ENCODE measurements at regions not wholly inside any gene's neighbourhood (a gene's known extent, or its start where the extent isn't known, plus 50 kb on each side); places are given as distances from the start of the nearest gene placed in this dataset.
"Not testable (repeated sequence)": the region's sequence is repeated elsewhere in the genome, so short reads cannot be mapped to it uniquely, and the experiment has no call there.

DNA sequence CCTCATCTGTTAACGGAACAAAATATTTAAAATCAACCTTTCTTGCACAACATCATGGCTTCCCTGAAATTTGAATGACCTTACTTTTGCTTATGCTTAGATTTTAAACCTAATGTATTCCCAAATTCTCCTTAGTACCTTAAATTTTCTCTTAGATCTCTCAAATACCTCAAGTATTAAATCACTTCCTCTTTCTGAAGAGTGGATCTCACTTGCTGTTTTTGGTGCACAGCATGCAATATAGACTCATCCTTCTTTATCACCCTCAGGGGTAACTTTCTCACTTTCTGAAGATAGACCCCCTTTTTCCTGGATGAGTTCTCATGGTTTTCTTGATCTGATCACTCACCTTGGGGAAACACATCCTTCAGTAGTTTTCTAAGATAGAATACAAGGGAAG lies 871.7 kb downstream of the DACH1 start:
- DNase-seq (ENCODE audit: low spot score), result no peak

DNA sequence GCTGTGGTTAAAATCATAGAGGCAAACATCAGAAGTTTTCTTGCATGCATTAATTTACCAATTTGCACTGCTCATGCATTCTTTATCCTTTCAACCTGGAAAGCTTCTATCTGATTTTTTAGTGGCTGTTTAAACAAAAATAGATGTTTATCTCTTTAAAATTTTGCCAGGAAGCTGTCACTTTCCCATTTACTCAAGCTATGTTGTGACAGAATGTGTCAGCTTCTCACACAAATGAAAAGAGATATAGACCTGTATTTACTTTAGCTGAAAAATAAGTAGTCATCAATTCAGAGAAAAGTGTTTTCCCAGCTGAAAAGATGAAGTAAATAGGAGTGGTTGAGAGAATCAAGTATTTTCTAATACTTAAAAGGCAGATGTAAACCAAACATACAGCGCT lies 872.8 kb downstream of the DACH1 start:
- no peak for DNase-seq (ENCODE audit: low spot score)

DNA sequence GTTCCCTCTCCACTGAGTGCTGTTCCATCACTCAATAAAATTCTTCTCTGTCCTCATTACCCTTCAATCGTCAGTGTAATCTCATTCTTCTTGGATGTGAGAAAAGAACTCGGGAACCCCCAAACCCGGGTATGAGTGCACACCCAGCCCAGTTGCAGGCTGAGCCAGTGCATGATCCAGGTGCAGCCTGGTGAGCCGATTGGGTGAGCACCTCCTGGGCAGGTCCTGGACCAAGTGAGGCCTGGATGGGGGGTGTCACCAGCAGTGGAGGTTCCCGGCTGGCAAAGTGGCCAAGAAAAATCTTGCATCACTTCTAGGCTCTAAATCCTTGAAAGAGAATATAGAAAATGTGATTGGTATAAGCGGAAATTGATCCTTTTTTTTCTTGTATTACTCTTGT lies 878.8 kb upstream of the KLHL1 start:
- no peak for DNase-seq (ENCODE audit: low spot score)

DNA sequence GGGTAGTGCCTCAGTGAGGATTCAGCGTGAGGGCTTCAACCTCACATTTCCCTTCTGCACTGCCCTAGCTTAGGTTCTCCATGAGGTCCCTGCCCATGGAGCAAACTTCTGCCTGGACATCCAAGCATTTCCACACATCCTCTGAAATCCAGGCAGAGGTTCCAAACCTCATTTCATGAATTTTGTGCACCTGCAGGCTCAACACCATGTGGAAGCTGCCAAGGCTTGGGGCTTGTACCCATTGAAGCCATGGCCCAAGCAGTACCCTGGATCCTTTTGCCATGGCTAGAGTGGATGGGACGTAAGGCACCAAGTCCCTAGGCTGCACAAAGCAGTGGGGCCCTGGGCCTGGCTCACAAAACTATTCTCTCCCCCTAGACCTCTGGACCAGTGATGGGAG lies 877.1 kb upstream of the KLHL1 start:
- no peak for DNase-seq (ENCODE audit: low spot score)

DNA sequence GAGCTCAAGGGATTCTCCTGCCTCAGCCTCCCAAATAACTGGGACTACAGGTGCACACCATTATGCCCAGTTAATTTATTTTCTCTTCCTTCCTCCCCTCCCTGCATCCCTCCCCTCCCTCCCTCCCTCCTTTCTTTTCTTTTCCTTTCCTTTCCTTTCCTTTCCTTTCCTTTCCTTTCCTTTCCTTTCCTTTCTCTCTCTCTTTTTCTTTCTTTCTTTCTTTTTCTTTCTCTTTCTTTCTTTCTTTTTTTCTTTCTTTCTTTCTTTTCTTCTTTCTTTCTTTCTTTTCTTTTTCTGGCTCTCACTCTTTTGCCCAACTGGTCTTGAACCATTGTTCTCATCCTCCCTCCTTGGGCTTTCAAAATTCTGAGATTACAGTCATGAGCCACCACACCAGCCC lies 873.0 kb upstream of the KLHL1 start:
- DNase-seq (ENCODE audit: low spot score), result not testable (repeated sequence)

DNA sequence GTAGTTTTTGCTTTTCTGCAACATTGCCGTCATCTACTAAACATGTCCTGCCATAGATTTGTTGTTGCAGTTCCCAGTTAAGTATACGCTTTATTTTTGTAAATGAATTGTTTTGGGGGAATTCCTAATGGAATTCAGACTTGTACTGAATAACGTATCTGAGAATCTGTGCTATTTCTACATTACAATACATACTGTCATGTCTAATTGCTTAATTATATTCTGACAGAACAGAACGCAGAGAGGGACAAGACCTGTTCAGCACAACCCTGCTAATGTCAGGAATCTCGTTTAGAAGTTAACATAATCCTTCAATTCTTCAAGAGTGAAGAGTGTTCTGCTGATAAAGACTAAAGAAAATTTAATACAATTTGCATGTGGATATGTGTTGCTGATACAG lies 861.1 kb upstream of the KLHL1 start:
- no peak for DNase-seq (ENCODE audit: low spot score)

DNA sequence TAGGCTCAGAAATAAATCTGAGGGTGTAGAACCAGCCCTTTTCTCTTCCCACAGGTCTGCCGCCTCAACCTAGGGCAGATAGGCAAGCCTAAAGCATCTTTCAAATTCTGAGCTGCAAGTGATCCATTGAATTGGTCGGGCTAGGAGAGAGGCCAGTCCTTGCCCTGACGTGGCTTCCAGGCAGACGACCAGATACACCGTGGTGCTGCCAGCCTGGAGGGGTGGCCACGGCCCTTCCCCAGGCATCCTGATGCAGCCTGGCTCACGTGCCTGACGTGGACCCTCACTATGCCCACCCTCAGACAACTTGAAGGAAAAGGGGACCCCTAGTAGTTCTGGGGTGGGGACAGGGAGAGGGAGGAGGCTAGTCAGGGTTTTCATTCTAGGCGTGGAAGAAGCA lies 859.3 kb upstream of the KLHL1 start:
- DNase-seq (ENCODE audit: low spot score), result no peak

DNA sequence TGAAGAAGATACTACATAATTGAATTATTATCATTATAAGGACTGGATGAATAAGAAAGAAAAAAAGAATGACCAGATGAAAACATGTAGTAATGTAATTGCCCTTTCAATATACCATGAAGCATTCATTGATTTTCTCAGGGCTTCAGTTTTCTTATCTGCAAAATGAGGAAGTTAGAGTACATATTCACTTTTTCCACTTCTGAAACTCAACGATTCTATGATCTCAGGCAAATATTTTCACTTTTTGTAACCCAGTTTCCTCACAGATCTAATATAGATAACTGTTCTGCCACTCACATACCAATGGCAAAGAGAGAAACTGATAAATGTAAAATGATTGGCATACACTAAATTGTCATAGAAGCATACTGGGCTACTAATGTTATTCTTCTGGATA lies 856.6 kb upstream of the KLHL1 start:
- DNase-seq (ENCODE audit: low spot score), result no peak

DNA sequence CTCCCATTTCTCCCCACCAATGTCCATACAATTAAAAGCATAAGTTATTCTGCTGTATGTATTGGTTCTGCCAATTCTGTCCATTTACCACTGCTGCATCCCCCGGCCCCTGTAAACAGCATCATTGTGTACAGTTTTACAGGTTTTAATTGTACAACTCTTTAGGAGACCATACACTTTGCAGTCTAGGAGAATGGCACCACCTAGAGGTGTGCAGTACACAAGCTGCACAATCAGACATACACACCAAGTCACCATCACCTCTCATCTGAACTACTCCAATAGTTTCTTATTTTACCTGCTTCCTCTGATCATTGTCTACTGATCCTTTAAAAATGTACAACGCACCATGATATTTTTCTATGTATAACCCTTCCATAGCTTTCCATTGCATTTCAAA lies 855.9 kb upstream of the KLHL1 start:
- no peak for DNase-seq (ENCODE audit: low spot score)

DNA sequence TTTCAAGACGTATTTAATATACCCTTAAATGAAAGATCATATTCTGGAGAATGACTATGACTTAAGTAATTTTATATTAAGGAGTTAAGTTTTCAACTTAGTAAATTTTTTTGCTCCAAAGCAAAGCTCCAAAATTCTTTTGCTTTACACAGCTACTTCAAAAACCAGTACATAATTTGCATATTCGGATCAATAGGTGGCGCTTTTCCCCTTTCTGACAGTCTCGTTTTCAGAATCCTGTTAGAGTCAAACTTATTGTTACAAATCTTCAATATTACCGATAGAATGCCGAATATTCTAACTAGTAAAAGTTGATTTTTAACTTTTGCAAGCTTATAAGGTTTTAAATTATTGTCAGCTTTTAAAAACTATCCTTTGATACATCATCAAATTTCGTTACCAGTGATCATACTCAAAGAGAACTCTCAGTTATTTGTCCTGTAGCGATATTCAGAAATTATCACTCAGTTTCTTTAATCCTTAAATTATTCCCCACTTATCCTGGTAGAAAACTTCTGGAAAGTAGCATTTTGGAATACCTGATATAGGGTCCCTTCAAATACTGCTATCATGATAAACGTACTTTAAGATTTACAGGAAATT lies 852.7 kb upstream of the KLHL1 start:
- no peak for DNase-seq (ENCODE audit: low spot score)

DNA sequence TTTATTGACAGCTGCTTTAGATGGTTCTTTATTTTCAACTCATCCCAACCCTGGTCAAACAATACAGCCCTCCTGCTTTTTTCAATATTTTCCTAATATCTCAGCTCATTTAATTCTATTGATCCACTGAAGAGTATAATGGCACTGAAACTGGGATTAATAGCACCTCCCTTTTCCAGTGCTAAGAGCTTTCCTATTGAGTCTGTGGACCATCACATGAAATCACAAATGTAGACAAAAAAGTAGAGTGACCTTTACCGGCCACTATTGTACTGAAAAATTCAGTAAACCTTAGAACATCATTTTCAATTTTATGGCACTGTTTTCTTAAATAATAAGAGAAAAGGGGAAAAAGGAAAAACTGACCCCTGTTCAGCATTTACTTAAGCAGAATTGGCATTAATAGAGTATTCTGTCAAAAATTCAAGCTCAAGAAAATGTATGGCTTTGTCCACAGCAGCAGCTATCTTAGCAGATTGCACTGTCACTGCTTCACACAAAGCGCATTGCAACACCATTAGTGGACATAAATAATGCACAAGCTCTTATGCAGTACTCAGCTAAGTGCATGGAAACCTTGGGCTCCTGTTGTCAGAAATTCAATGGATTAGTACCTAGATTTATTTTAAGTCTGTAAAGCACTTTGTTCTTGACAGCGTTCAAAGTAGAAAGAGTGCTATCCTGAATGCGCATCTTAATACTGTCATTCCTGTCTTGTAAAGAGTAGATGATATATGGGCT lies 851.0 kb upstream of the KLHL1 start:
- DNase-seq (ENCODE audit: low spot score), result no peak

DNA sequence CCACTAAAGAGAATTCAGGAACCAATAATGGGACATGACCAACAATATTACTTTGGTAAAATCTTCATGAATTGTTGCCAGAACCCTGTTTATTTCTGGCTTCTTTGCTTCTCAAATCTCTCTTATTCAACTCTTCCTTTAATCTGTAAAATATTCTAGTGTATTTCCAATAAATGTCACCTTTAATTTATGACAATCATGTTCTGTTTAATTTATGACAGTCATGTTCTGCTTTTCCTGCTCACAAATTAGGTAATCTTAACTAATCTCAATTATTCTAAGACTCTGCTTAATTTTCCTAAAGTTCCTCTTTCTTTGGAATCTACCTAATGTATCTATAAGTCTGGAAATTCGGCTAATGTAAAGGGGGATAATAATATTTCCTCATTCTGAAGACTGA lies 847.6 kb upstream of the KLHL1 start:
- DNase-seq (ENCODE audit: low spot score), result no peak

DNA sequence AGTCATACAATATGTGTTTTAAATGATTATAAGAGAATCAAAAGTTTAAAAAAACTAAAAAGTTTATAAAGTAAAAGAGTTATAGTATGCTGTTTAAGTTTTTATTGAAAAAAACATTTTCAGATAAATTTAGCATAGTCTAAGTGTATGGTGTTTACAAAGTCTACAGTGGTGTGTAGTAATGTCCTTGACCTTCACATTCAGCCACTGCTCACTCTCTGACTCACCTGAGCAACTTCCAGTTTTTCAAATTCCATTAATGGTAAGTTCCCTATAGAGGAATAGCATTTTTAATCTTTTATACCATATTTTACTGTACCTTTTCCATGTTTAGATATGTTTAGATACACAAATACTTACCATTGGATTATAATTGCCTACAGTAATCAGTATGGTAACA lies 842.4 kb upstream of the KLHL1 start:
- DNase-seq (ENCODE audit: low spot score), result no peak

DNA sequence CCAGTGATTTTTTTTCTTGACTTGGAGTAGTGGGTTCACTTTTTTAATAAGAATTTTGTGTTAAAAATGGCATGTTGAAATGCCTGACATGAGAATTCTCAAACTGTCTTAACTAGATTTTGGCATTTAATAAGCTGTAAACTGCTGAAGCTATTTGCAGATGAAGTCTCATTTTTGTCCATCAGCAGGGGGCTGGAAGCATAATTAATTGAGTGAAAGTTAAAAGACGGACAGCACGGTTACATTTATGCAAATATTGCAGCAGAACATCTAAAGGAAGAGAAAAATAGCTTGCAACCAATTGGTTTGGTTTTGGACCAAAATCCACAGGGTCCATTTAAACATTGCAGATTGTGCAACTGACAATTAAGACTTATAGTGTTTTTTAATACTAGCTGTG lies 837.3 kb upstream of the KLHL1 start:
- DNase-seq (ENCODE audit: low spot score), result no peak

DNA sequence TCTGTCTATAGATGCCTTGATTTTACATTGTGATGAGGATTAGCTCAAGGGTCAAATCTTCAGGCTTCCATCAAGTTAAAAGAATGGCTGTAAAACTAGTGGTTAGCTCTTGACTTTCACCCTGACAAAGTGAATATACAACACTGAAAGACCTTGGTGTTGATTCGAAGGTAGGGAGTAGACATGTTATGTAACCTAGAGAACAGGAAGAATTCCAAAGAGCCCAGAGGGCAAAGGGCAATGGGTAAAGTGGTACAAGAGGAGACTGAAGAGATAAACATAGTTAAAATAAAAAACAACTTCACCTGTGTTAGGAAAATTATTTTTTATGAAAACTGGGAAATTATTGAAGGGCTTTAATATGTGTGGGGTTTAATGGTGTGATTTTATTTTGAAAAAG lies 833.2 kb upstream of the KLHL1 start:
- DNase-seq (ENCODE audit: low spot score), result no peak

DNA sequence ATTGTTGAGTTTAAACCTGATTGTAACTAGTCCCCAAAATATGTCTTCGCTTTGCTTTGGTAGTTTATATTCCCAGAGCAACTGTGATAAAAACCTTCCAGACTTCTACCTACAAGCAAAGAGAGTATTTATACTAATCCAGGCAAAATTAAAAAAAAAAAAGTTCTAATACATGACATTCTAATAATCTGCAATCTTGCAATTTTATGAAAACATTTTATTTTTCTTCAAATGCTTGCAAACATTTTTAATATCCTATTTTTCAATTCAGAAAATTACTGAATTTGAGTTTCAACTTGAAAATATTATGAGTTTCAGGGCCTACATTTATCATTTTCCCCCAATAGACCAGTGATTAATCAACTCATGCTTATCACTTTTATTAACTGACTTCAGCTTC lies 830.2 kb upstream of the KLHL1 start:
- DNase-seq (ENCODE audit: low spot score), result no peak

DNA sequence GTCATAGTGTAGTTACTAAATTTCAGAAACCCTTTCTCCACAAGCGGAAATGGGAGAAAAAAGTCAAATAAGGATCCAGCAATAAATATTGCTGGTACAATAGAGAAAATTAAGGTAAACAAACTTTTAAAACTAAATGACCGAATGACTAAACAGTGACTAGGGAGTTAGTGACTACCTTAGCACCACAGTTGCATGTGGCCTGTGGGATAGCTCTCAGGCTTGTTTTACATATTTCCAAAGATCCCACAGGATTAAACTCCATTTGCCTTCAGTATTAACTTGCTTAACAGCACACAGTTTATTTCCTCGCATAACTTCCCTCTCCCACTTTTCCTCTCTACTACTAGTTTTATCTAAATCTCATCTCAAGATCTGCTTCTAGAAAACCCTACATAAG lies 824.3 kb upstream of the KLHL1 start:
- no peak for DNase-seq (ENCODE audit: low spot score)

DNA sequence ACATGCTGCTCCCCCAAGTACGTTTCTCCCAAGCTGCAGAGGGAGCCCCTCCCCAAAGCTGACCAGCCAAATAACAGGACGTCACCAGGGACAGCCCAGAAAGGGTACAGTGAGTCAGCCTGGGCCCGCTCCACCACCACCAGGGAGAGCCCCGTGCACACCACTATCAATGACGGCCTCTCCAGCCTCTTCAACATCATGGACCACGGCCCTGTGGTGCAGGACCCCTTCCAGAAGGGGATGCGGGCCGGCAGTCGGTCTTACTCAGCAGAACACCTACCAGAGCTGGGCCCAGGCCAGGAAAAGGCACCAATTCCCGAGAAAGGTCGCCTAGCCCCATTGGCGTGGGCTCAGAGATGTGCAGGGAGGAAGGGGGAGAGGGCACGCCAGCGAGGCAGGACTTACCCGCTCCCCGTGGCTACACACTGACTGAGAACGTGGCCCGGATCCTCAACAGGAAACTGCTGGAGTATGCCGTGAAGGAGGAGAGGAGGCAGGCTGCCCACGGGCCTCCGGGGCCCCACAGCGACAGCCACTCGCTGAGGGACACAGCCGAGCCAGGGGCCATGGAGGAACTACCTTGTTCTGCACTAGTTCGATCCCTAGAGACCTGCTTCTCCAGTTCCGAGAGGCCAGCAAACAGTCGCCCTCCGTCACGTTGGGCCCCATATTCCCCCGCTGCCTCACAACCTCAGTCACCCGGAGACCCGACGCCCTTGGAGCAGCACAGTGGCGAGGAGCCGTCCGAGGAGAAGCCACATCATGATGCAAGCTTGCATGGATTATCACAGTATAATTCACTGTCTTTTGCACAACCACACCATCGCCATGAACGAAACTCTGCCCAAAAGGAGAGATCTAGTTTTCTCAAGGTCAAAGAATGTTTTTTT lies 815.9 kb upstream of the KLHL1 start:
- no peak for DNase-seq (ENCODE audit: low spot score)

DNA sequence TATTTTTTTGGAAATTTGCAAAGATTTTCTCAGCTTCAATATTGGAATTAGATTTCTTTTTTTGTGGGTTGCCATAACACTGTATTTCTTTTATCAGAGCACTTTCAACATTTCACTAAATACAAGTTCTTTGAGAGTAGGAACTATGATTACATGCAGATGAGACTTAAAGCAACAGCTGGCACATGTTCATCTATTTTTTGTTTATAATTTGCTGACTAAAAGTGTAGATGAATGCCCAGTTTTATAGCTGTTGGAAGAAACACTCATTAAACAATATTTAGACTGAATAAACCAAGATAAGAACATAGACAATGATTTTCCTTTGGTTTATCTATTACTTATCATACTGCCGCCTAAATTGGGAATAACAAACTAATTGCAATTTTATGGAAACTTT lies 803.0 kb upstream of the KLHL1 start:
- no peak for DNase-seq (ENCODE audit: low spot score)

DNA sequence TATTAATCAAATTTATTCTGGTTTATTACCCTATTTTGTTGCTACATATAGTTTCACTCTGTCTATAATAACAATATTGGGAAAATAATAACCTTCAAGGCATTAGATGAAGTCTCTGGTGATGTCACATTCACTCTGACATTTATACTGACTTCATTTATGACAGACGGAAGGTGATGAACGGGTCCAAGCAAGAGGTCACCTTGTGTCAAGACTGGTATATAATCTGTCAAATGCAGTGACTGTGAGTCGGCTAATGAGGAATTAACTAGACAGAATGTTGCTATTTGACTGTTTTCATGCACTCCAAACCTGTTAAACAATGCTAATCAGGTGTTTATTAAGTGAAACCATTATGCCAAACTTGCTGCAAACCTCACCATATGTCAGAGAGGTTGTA lies 800.5 kb upstream of the KLHL1 start:
- no peak for DNase-seq (ENCODE audit: low spot score)

DNA sequence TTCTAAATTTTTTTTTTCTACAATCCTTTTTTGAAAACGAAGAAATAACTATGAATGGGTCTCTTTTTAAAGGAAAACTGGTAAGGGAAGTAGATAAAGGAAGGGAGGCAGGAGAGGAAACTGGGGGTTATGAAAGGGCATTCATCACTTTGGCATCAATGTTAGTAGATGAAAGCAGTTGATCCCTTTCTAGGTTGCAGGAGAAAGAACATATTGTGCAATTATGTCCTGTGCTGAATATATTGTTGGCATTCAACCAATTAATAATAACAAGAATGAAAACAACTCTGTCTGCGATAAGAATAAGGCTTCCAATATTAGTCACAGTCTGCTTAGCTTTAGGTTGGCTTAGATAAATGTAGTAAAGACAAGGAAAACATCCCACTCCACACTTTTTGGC lies 796.8 kb upstream of the KLHL1 start:
- no peak for DNase-seq (ENCODE audit: low spot score)

DNA sequence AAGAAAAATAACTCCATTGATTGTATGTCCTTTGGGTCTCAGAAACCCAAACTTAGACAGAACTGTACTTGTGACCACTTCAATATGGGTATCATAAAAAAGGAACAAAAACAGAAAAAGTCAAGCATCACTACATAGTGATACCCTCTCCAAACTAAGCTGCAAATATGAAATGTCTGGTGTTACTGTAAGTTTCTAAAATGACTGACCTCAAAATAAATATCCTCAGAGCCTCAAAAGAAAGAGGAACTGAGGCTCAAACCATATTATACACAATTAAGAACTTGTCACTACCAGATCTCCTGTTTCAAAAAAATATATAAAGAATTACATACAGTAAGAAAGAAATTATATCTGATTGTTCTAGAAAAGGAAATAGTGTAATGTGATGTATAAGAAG lies 787.9 kb upstream of the KLHL1 start:
- no peak for DNase-seq (ENCODE audit: low spot score)

DNA sequence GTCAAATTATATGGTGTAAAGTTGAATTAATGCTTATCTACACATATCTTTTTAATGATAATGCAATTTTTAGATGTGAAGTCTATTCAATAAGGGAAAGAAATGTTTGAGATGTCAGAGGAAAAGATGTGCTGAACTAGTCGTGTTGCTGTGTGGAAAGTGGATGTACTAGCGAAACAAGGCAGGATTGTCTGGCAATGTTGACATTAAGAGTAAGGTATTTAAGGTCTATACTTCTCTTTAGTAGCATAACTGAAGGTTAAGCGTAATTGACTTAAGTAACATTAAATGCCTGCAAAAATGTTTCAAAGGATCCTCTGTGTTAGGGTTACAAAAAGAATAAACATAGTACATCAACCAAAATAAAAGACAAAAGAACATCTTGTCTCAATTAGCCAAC lies 787.3 kb upstream of the KLHL1 start:
- DNase-seq (ENCODE audit: low spot score), result no peak

All from AG08396 (cell line).